GM18951 (cell line): ENCODE measurements at regions not wholly inside any gene's neighbourhood (a gene's known extent, or its start where the extent isn't known, plus 50 kb on each side); places are given as distances from the start of the nearest gene placed in this dataset.
"Not testable (repeated sequence)": the region's sequence is repeated elsewhere in the genome, so short reads cannot be mapped to it uniquely, and the experiment has no call there.

Experiments
- POLR2A ChIP-seq: IDR thresholded peaks from 4 replicates; pipeline ENCODE4 v1.6.1; 2011; ENCODE audit warnings: mild to moderate bottlenecking; ENCODE audit not compliant: insufficient read length, insufficient read depth; ENCODE audit errors: extremely low read depth
- in situ Hi-C: fragments of 300-500 bp; cut with MboI; formaldehyde crosslinking; loops from one replicate; pipeline ENCODE4 v1.12.0; 2022; ENCODE audit warnings: low sequenced_read_pairs, mixed read lengths, inconsistent platforms; ENCODE audit not compliant: unreplicated experiment

DNA sequence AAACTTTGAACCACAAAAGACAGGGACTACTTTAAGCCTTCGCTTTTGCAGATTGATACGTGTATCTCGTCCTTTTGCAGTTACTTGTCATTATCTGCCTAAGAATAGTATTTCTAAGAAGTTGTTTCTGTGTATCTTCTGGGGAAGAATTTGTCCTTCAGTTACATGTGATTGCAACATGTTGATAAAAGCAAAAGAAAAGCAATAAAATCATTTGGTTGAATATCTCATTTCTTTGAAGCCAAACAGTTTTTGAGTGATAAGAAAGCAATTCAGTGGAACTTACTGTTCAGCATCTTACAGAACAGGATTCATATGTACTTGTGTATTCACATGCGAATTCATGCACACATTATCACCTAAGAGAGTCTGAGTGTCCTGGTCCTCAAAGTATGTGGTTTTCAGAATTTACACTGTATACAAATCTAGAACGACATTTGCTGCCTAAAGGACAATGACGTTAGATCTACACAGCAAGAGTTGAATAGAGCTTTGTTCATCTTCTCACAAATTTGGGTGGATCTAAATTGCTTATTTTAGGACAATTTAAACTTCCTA, 66.7 kb upstream of the MRPS6 start:
- no peak for TF ChIP-seq POLR2A
- in situ Hi-C loops = no loop called here

DNA sequence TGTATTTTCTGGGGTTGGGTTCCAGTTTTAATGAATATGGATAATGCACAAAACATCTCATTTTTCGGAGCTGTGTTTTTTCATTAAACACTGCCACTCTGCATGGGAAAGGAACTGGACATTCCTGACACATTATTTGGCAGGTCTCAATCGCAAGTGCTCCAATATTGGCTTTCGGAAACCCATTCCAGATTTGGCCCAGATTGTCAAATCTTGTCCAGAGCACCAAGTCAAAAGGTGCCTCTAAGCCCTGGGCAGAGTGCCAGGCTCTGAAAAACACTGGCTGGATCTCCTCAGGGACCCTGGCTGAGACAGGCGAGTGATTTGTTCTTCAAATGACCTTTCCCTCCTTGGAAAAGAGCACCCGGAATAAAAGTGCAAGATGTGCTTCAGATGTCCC, 68.4 kb upstream of the MRPS6 start:
- in situ Hi-C loops = no loop called here
- TF ChIP-seq POLR2A = no peak

- TF ChIP-seq POLR2A = no peak
- in situ Hi-C loops = no loop called here
Observed at GRCh38 chr21:34004013-34004938, 69.1 kb upstream of the MRPS6 start.

DNA sequence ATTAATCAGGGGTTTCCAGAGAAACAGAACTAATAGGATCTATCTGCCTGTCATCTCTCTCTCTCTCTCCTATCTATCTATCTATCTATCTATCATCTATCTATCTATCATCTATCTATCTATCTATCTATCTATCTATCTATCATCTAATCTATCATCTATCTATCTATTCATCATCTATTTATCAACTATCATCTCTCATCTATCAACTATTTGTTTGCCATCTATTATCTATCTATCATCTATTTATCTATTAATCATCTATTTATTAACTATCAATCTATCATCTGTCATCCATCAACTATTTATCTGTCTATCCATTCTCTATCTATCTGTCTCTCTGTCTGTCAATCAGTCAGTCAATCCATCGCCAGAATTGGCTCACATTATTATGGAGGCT, 70.0 kb upstream of the MRPS6 start:
- TF ChIP-seq POLR2A = no peak
- in situ Hi-C loops = no loop called here

DNA sequence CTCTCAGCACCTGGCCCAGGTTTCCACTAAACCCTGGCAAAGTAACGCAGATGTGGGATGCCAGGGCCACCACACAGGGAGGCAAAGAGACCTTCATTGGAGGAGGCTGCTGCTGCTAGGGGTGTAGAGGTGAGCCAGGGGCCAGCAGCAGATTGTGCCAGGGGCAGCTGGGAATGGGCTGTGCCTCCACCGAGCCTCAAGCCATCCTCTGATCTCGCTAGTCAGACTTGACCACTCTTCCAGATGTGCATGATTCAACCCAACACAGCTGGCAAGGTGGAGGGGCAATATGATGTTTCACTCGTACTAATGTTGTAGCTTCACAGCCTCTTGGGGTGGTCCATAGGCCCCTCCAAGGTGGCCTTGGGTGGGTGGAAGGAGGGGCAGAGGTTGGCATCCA, 73.0 kb upstream of the MRPS6 start:
- in situ Hi-C loops = no loop called here
- TF ChIP-seq POLR2A = no peak

DNA sequence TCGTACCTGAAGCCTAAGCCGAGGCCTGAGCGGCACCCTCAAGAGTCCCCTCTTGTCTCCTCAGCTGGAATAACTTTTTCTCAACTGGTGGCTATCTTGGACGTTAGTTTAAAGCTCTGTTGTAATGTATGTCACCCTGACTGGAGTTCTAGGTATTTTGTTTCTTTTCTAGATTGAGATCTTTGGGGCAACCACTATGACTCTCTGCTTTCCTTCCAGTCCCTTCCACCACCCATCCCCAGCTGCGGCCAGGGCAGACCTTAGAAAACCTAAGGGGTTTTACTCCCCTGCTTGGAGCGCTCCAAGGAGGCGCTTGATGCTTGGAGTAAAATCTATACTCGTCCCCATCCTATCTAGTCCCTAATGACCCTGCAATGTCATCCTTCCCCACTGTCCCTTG, 74.6 kb upstream of the MRPS6 start:
- no peak for TF ChIP-seq POLR2A
- in situ Hi-C loops = no loop called here

- in situ Hi-C loops = no loop called here
- TF ChIP-seq POLR2A = no peak
Observed at GRCh38 chr21:33998402-33998801, 75.0 kb upstream of the MRPS6 start.

DNA sequence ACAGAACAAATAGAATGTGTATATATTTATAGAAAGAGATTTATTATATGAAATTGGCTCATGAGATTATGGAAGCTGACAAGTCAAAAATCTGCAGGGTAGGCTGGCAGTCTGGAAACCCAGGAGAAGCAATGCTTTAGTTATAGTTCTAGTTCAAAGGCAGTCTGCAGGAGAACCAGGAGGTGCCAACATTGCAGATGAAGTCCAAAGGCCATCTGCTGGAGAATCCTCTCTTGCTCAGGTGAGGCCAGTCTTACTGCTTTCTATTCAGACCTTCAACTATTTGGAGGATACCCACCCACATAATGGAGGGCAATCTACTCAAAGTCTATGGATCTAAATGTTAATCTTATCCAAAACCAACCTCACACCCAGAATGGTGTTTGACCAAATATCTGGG, 75.9 kb upstream of the MRPS6 start:
- no peak for TF ChIP-seq POLR2A
- in situ Hi-C loops = no loop called here

DNA sequence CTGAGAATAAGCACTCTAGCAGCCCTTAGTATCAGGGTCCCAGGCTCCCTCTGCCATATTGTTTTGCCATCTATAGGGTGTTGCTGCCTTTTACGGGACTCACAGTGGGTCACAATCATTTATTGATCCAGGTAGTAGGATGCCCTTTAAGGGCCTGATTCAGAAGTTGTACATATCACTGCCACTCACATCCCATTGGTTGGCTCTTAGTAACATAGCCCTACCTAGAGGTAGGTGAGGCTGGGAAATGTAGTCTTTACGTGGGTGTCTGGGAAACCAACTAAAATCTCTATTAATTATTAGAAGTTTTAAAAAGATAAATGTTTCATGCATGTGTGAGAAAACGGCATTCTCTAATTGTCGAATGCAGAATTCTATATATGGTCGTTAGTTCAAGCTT, 78.8 kb upstream of the ATP5PO start:
- in situ Hi-C loops = no loop called here

DNA sequence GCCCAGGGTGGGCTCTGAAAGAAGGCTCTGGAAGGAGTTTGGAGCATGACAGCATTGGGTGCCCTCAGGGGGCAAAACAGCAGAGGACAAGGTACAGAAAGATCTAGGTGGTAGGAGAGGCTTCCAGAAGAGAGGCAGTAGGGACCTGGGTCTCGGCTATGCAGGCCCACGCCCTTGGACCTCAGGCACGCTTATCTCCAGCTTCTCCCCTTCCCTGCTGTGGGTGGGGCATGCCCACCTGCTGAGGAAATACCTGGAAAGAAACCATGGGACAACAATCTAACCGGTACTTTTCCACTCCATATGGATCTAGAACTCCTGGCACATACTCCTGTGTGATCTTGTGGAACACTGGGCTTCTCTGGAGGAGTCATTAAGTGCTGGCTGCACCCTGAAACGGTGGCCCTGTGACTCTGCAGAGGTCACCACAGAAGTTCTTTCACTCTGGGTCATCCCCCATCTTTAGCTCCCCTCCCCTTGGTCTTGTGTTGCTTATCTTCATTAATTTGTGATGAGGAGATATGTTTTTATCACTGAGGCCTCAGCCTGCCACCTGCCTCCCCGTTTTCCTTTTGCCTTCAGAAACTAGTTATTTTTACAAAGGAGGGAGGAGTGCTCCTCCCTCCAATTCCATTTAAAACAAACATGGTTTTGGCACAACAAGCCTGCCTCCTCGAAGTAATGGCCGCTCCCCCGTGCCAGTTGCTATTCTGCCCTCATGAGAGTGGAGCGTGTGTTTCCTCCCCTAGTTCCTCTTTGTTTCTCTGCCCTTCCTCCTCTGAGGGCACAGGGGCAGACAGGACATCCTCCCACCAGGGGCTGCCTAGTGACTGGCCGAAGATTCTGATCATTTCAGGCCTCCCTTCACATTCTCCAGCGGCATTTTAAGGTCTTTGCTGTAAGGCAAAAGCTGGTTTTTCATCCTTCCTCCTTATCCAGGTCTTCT, 78.0 kb upstream of the ATP5PO start:
- in situ Hi-C loops = no loop called here
- no peak for TF ChIP-seq POLR2A

More for the DNA sequence above, 78.8 kb upstream of the ATP5PO start:
- no peak for TF ChIP-seq POLR2A

GRCh38 chr21:33992412-33992811, 76.8 kb upstream of the ATP5PO start:
- in situ Hi-C loops = not testable (repeated sequence)

DNA sequence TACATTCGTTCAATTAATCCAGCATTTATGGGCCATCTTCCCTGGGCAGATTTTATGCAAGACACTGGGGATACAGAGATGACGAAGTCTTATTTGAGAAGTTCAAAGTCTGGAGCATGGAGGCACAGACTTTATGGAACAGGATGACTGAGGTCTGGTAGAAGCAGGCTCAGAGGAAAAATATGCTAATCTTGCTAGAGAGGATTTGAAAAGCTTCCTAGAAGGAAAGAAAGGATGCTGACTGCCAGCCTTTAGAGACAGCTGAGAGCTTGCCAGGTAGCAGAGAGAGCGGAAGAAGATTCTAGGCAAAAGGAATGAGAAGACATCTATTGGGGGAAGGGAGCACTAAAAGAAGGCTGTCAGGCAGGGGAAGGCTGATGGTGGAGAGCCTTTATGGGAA, 75.5 kb upstream of the ATP5PO start:
- no peak for TF ChIP-seq POLR2A

DNA sequence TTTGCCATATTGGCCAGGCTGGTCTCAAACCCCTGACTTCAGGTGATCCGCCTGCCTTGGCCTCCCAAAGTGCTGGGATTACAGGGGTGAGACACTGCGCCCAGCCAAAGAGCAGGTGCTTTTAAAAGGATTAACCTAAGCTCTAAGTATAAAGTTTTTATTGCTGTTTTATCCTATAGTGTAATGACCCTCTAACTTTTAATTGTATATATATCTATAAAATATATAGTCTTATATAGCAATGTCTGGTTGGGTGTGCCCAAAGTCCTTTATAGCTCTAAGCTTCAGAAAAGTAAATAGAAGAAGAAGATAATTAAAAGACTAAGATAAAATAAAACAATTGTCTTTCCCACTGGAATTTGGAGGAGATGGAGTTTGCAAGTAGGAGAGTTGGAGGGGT, 73.8 kb upstream of the ATP5PO start:
- in situ Hi-C loops = no loop called here
- no peak for TF ChIP-seq POLR2A

More for the DNA sequence above, 75.5 kb upstream of the ATP5PO start:
- in situ Hi-C loops = no loop called here
